ENCODE measurements at regions not wholly inside any gene's neighbourhood (a gene's known extent, or its start where the extent isn't known, plus 50 kb on each side); places are given as distances from the start of the nearest gene placed in this dataset.

- H3K9me3 ChIP-seq: no peaks in the 10 kb centered on the region; the same call in 1 of the 2 replicates
- no peak for TF ChIP-seq Cebpa-rat (IDR thresholded peaks at IDR 0.05)
- H3K27me3 ChIP-seq: no peaks in the 10 kb centered on the region
- no peaks in the 10 kb centered on the region for H4K20me1 ChIP-seq
- H3K4me2 ChIP-seq: no peak overlapping the region
- H3K27ac ChIP-seq: no peak overlapping the region
- H3K4me1 ChIP-seq: no peaks in the 10 kb centered on the region
- H3K36me3 ChIP-seq: no peaks in the 10 kb centered on the region
- no peak overlapping the region for H3K9ac ChIP-seq
- H3K4me3 ChIP-seq: no peak overlapping the region
Measured at GRCh38 chr16:86978445-86979030, 338.7 kb downstream of the C16orf95 start.

GRCh38 chr16:86979061-86979460 is 338.1 kb downstream of the C16orf95 start:
- Histone ChIP-seq H3K27me3 (no peaks in the 10 kb centered on the region), H3K4me1 (no peaks in the 10 kb centered on the region), H3K36me3 (no peaks in the 10 kb centered on the region), H3K4me3 (no peak overlapping the region), H3K4me2 (no peak overlapping the region), H3K27ac (no peak overlapping the region), H3K9me3 (no peaks in the 10 kb centered on the region; the same call in 1 of the 2 replicates), H3K9ac (no peak overlapping the region), H4K20me1 (no peaks in the 10 kb centered on the region)
- no peak for TF ChIP-seq Cebpa-rat (IDR thresholded peaks at IDR 0.05)

GRCh38 chr16:86979984-86980553 is 337.1 kb downstream of the C16orf95 start:
- H3K4me2 ChIP-seq: no peak overlapping the region
- no peak overlapping the region for H3K27ac ChIP-seq
- H3K9ac ChIP-seq: no peak overlapping the region
- H3K4me3 ChIP-seq: no peak overlapping the region
- no peaks in the 10 kb centered on the region for H3K4me1 ChIP-seq
- H3K27me3 ChIP-seq: no peaks in the 10 kb centered on the region
- no peak for TF ChIP-seq Cebpa-rat (IDR thresholded peaks at IDR 0.05)
- H3K9me3 ChIP-seq: no peaks in the 10 kb centered on the region
- no peaks in the 10 kb centered on the region for H4K20me1 ChIP-seq
- H3K36me3 ChIP-seq: no peaks in the 10 kb centered on the region

- H4K20me1 ChIP-seq: no peaks in the 10 kb centered on the region
- no peak overlapping the region for H3K27ac ChIP-seq
- no peak overlapping the region for H3K4me3 ChIP-seq
- H3K4me1 ChIP-seq: no peaks in the 10 kb centered on the region
- no peak for TF ChIP-seq Cebpa-rat (IDR thresholded peaks at IDR 0.05)
- no peaks in the 10 kb centered on the region for H3K36me3 ChIP-seq
- no peak overlapping the region for H3K9ac ChIP-seq
- no peaks in the 10 kb centered on the region for H3K9me3 ChIP-seq
- H3K27me3 ChIP-seq: no peaks in the 10 kb centered on the region
- H3K4me2 ChIP-seq: no peak overlapping the region
Measured at GRCh38 chr16:86980644-86981043, 336.5 kb downstream of the C16orf95 start.

GRCh38 chr16:86982347-86982596 is 334.9 kb downstream of the C16orf95 start:
- Histone ChIP-seq H3K4me1 (no peaks in the 10 kb centered on the region), H3K4me3 (no peak overlapping the region), H3K27ac (no peak overlapping the region), H3K36me3 (no peaks in the 10 kb centered on the region), H3K9ac (no peak overlapping the region), H3K9me3 (no peaks in the 10 kb centered on the region), H4K20me1 (no peaks in the 10 kb centered on the region), H3K4me2 (no peak overlapping the region), H3K27me3 (no peaks in the 10 kb centered on the region)
- TF ChIP-seq Cebpa-rat (IDR thresholded peaks at IDR 0.05): no peak

GRCh38 chr16:86982912-86983311 is 334.3 kb downstream of the C16orf95 start:
- Histone ChIP-seq H3K9me3 (no peaks in the 10 kb centered on the region), H3K27me3 (no peaks in the 10 kb centered on the region), H3K4me3 (no peak overlapping the region), H3K4me2 (no peak overlapping the region), H3K4me1 (no peaks in the 10 kb centered on the region), H3K36me3 (no peaks in the 10 kb centered on the region), H3K9ac (no peak overlapping the region), H3K27ac (no peak overlapping the region), H4K20me1 (no peaks in the 10 kb centered on the region)
- TF ChIP-seq Cebpa-rat (IDR thresholded peaks at IDR 0.05): no peak

- no peaks in the 10 kb centered on the region for H3K9me3 ChIP-seq
- no peaks in the 10 kb centered on the region for H3K36me3 ChIP-seq
- H3K4me1 ChIP-seq: no peaks in the 10 kb centered on the region
- H3K27ac ChIP-seq: no peak overlapping the region
- no peak overlapping the region for H3K4me2 ChIP-seq
- no peaks in the 10 kb centered on the region for H4K20me1 ChIP-seq
- TF ChIP-seq Cebpa-rat (IDR thresholded peaks at IDR 0.05): no peak
- H3K9ac ChIP-seq: no peak overlapping the region
- H3K4me3 ChIP-seq: no peak overlapping the region
- no peaks in the 10 kb centered on the region for H3K27me3 ChIP-seq
Measured at GRCh38 chr16:86983621-86984020, 333.6 kb downstream of the C16orf95 start.

GRCh38 chr16:86984343-86984742 is 332.8 kb downstream of the C16orf95 start:
- no peak for TF ChIP-seq Cebpa-rat (IDR thresholded peaks at IDR 0.05)
- Histone ChIP-seq H3K36me3 (no peaks in the 10 kb centered on the region), H3K4me1 (no peaks in the 10 kb centered on the region), H3K4me2 (no peak overlapping the region), H3K27me3 (no peaks in the 10 kb centered on the region), H3K27ac (no peak overlapping the region), H3K9me3 (no peaks in the 10 kb centered on the region), H3K4me3 (no peak overlapping the region), H3K9ac (no peak overlapping the region), H4K20me1 (no peaks in the 10 kb centered on the region)

- Histone ChIP-seq H3K9me3 (no peaks in the 10 kb centered on the region), H3K27ac (no peak overlapping the region), H3K4me3 (no peak overlapping the region), H3K36me3 (no peaks in the 10 kb centered on the region), H4K20me1 (no peaks in the 10 kb centered on the region), H3K27me3 (no peaks in the 10 kb centered on the region), H3K4me1 (peaks cover 4% of the 10 kb centered on the region), H3K9ac (no peak overlapping the region), H3K4me2 (no peak overlapping the region)
- no peak for TF ChIP-seq Cebpa-rat (IDR thresholded peaks at IDR 0.05)
Measured at GRCh38 chr16:86984991-86985647, 332.1 kb downstream of the C16orf95 start.

GRCh38 chr16:86985648-86986015 is 331.6 kb downstream of the C16orf95 start:
- Histone ChIP-seq H3K4me3 (no peak overlapping the region), H3K9ac (no peak overlapping the region), H3K27me3 (no peaks in the 10 kb centered on the region), H4K20me1 (no peaks in the 10 kb centered on the region), H3K4me1 (peaks cover 10% of the 10 kb centered on the region), H3K27ac (no peak overlapping the region), H3K9me3 (no peaks in the 10 kb centered on the region), H3K4me2 (no peak overlapping the region), H3K36me3 (no peaks in the 10 kb centered on the region)
- TF ChIP-seq Cebpa-rat (IDR thresholded peaks at IDR 0.05): no peak

Measured in BLaER1 (cell line).